ENCODE measurements at regions not wholly inside any gene's neighbourhood (a gene's known extent, or its start where the extent isn't known, plus 50 kb on each side); places are given as distances from the start of the nearest gene placed in this dataset.
"Not testable (repeated sequence)": the region's sequence is repeated elsewhere in the genome, so short reads cannot be mapped to it uniquely, and the experiment has no call there.

GRCh38 chr7:153409567-153410342 is 642.4 kb upstream of the DPP6 start:
- TF ChIP-seq CTCF (IDR thresholded peaks at IDR 0.05); MAX (CRISPR knock-in tag; IDR thresholded peaks at IDR 0.05); GTF2I (CRISPR knock-in tag; conservative IDR thresholded peaks at IDR 0.05); ZSCAN18 (CRISPR knock-in tag; IDR thresholded peaks at IDR 0.05); ATF2 (CRISPR knock-in tag; IDR thresholded peaks at IDR 0.05; ENCODE audit: borderline replicate concordance, low read depth); E2F5 (CRISPR knock-in tag; IDR thresholded peaks at IDR 0.05): not testable (repeated sequence)

Measured in WTC11 (cell line).